Trophoblast cell (in vitro differentiated cells and primary cell): ENCODE measurements at regions not wholly inside any gene's neighbourhood (a gene's known extent, or its start where the extent isn't known, plus 50 kb on each side); places are given as distances from the start of the nearest gene placed in this dataset.
A peak's percentile ranks its signal among the peaks of the same experiment; 100 is the strongest.

ENCODE experiments used
- DNase-seq, 2 donors: peaks; one replicate each; pipeline ENCODE4 v3.0.0-alpha.2; 2016
- H2AFZ ChIP-seq: 2 replicates; pipeline ENCODE4 v1.6.1; 2013; ENCODE audit warnings: low read length, moderate library complexity, mild to moderate bottlenecking; ENCODE audit not compliant: insufficient read depth, poor library complexity
- H2AK5ac ChIP-seq: 2 replicates; pipeline ENCODE4 v1.6.1; 2013; ENCODE audit warnings: mild to moderate bottlenecking, low read length
- H2BK120ac ChIP-seq: 2 replicates; pipeline ENCODE4 v1.6.1; 2013; ENCODE audit warnings: low read length, mild to moderate bottlenecking, moderate library complexity; ENCODE audit not compliant: insufficient read depth, poor library complexity
- H2BK12ac ChIP-seq: 2 replicates; pipeline ENCODE4 v1.6.1; 2013; ENCODE audit warnings: mild to moderate bottlenecking, low read length, moderate library complexity
- H2BK5ac ChIP-seq: 2 replicates; pipeline ENCODE4 v1.6.1; 2013; ENCODE audit warnings: low read length, low read depth, moderate library complexity, mild to moderate bottlenecking; ENCODE audit not compliant: poor library complexity
- H3K14ac ChIP-seq: 2 replicates; pipeline ENCODE4 v1.6.1; 2013; ENCODE audit warnings: mild to moderate bottlenecking, low read length
- H3K18ac ChIP-seq: 2 replicates; pipeline ENCODE4 v1.6.1; 2013; ENCODE audit warnings: mild to moderate bottlenecking, low read length
- H3K23ac ChIP-seq: 2 replicates; pipeline ENCODE4 v1.6.1; 2013; ENCODE audit warnings: low read length
- H3K27ac ChIP-seq: 2 replicates; pipeline ENCODE4 v1.5.1; 2013; ENCODE audit warnings: low read depth, mild to moderate bottlenecking, inconsistent platforms, low read length, moderate library complexity
- H3K27me3 ChIP-seq: 2 replicates; pipeline ENCODE4 v1.6.1; 2013; ENCODE audit warnings: inconsistent platforms, mild to moderate bottlenecking, low read length, moderate library complexity; ENCODE audit not compliant: insufficient read depth
- H3K36me3 ChIP-seq, 2 experiments: 1 replicate in 1 of 2; 2 replicates in 1 of 2; pipeline ENCODE4 v1.6.1; 2013; ENCODE audit warnings: low read length in 2 of 2, mild to moderate bottlenecking in 2 of 2, moderate library complexity in 1 of 2; ENCODE audit not compliant: insufficient read depth in 2 of 2, control insufficient read depth in 1 of 2
- H3K4ac ChIP-seq: 2 replicates; pipeline ENCODE4 v1.6.1; 2013; ENCODE audit warnings: low read depth, mild to moderate bottlenecking, low read length, moderate library complexity
- H3K4me1 ChIP-seq, 2 experiments: 1 replicate in 1 of 2; 2 replicates in 1 of 2; pipeline ENCODE4 v1.6.1; 2013; ENCODE audit warnings: low read length in 2 of 2, mild to moderate bottlenecking in 2 of 2, moderate library complexity in 1 of 2; ENCODE audit not compliant: insufficient read depth in 2 of 2, control insufficient read depth in 1 of 2
- H3K4me2 ChIP-seq: 2 replicates; pipeline ENCODE4 v1.6.1; 2013; ENCODE audit warnings: inconsistent platforms, mild to moderate bottlenecking, low read length, moderate library complexity
- H3K4me3 ChIP-seq: 2 replicates; pipeline ENCODE4 v1.5.1; 2013; ENCODE audit warnings: mild to moderate bottlenecking, low read depth, low read length, inconsistent platforms
- H3K79me1 ChIP-seq: one replicate; pipeline ENCODE4 v1.6.1; 2013; ENCODE audit warnings: low read length
- H3K79me2 ChIP-seq: 2 replicates; pipeline ENCODE4 v1.6.1; 2013; ENCODE audit warnings: low read length, mild to moderate bottlenecking; ENCODE audit not compliant: control insufficient read depth, insufficient read depth, poor library complexity
- H3K9ac ChIP-seq: 2 replicates; pipeline ENCODE4 v1.6.1; 2013; ENCODE audit warnings: mild to moderate bottlenecking, low read length
- H3K9me3 ChIP-seq: 2 replicates; pipeline ENCODE4 v1.6.1; 2013; ENCODE audit warnings: low read depth, mild to moderate bottlenecking, control low read depth, inconsistent platforms, low read length; ENCODE audit not compliant: insufficient read depth
- H4K12ac ChIP-seq: 2 replicates; pipeline ENCODE4 v1.6.1; 2013; ENCODE audit warnings: low read depth, mild to moderate bottlenecking, low read length, moderate library complexity
- H4K8ac ChIP-seq: 2 replicates; pipeline ENCODE4 v1.6.1; 2013; ENCODE audit warnings: low read depth, mild to moderate bottlenecking, low read length, moderate library complexity
- H4K91ac ChIP-seq: one replicate; pipeline ENCODE4 v1.6.1; 2013; ENCODE audit warnings: low read depth, mild to moderate bottlenecking, low read length, moderate library complexity
- WGBS: extraction: QIAGEN DNeasy Blood & Tissue Kit; methylation state at CpG from one replicate; pipeline ENCODE4 v1.1.7; 2013; ENCODE audit warnings: missing lambda C conversion rate; ENCODE audit not compliant: insufficient read length, insufficient coverage; ENCODE audit errors: extremely low coverage; 5-methylcytosine and 5-hydroxymethylcytosine counted together

- no peak overlapping the region for H2BK120ac ChIP-seq
These were observed 141.3 kb upstream of the ANK3 start for GRCh38 chr10:60531006-60531405.

GRCh38 chr10:60527676-60528075 lies 138.0 kb upstream of the ANK3 start:
- H4K12ac ChIP-seq = no peak overlapping the region
- no peak overlapping the region for H3K4me3 ChIP-seq

More at GRCh38 chr10:60531006-60531405, 141.3 kb upstream of the ANK3 start:
- no peak overlapping the region for H4K12ac ChIP-seq
- no peak for DNase-seq
- no peak overlapping the region for H3K4me3 ChIP-seq
- H3K9me3 ChIP-seq = no peaks in the 10 kb centered on the region
- no peaks in the 10 kb centered on the region for H3K36me3 ChIP-seq
- WGBS = no CpG with 5 or more reads among the region's 2 CpGs
- H3K4ac ChIP-seq = no peak overlapping the region
- H3K79me2 ChIP-seq = no peaks in the 10 kb centered on the region
- H3K27ac ChIP-seq = no peak overlapping the region
- H3K23ac ChIP-seq = no peak overlapping the region
- H3K27me3 ChIP-seq = no peaks in the 10 kb centered on the region
- H4K91ac ChIP-seq = no peak overlapping the region
- no peaks in the 10 kb centered on the region for H3K79me1 ChIP-seq
- no peak overlapping the region for H2AFZ ChIP-seq
- H4K8ac ChIP-seq = no peak overlapping the region
- H3K9ac ChIP-seq = no peak overlapping the region
- H3K4me2 ChIP-seq = no peak overlapping the region
- no peak overlapping the region for H3K18ac ChIP-seq
- H3K4me1 ChIP-seq = no peaks in the 10 kb centered on the region
- H3K14ac ChIP-seq = no peak overlapping the region
- H2AK5ac ChIP-seq = no peak overlapping the region
- no peak overlapping the region for H2BK5ac ChIP-seq
- no peak overlapping the region for H2BK12ac ChIP-seq

GRCh38 chr10:60525716-60526585 lies 136.3 kb upstream of the ANK3 start:
- DNase-seq = peak in 1 of 2 donors; percentile 4
- Histone ChIP-seq H4K91ac (no peak overlapping the region), H3K4ac (no peak overlapping the region), H3K27ac (no peak overlapping the region), H4K8ac (no peak overlapping the region), H2BK12ac (no peak overlapping the region), H3K18ac (no peak overlapping the region), H3K9ac (no peak overlapping the region), H2AK5ac (no peak overlapping the region), H3K4me1 (peaks cover 0 to 2% of the 10 kb centered on the region in 2 experiments), H3K9me3 (no peaks in the 10 kb centered on the region), H3K14ac (no peak overlapping the region), H4K12ac (no peak overlapping the region), H3K79me1 (no peaks in the 10 kb centered on the region), H3K4me2 (no peak overlapping the region), H2AFZ (no peak overlapping the region), H2BK120ac (no peak overlapping the region), H3K23ac (no peak overlapping the region), H3K27me3 (no peaks in the 10 kb centered on the region), H3K79me2 (no peaks in the 10 kb centered on the region), H2BK5ac (no peak overlapping the region), H3K4me3 (no peak overlapping the region), H3K36me3 (no peaks in the 10 kb centered on the region)
- WGBS = no CpG with 5 or more reads among the region's 9 CpGs

More at GRCh38 chr10:60527676-60528075, 138.0 kb upstream of the ANK3 start:
- no peak overlapping the region for H3K18ac ChIP-seq
- H2AK5ac ChIP-seq = no peak overlapping the region
- WGBS = no CpG with 5 or more reads among the region's 2 CpGs
- H4K91ac ChIP-seq = no peak overlapping the region
- H3K9me3 ChIP-seq = no peaks in the 10 kb centered on the region
- H3K36me3 ChIP-seq = no peaks in the 10 kb centered on the region
- H3K4me2 ChIP-seq = no peak overlapping the region
- no peak overlapping the region for H2BK12ac ChIP-seq
- H3K4ac ChIP-seq = no peak overlapping the region
- no peak overlapping the region for H3K14ac ChIP-seq
- no peak overlapping the region for H2BK5ac ChIP-seq
- no peak overlapping the region for H3K27ac ChIP-seq
- no peak overlapping the region for H3K23ac ChIP-seq
- H3K27me3 ChIP-seq = no peaks in the 10 kb centered on the region
- H3K4me1 ChIP-seq = no peaks in the 10 kb centered on the region
- no peak overlapping the region for H3K9ac ChIP-seq
- no peak for DNase-seq
- H2BK120ac ChIP-seq = no peak overlapping the region
- no peak overlapping the region for H2AFZ ChIP-seq
- no peaks in the 10 kb centered on the region for H3K79me1 ChIP-seq
- no peak overlapping the region for H4K8ac ChIP-seq
- no peaks in the 10 kb centered on the region for H3K79me2 ChIP-seq

- no peak overlapping the region for H3K4me2 ChIP-seq
- H3K23ac ChIP-seq = no peak overlapping the region
- no peak overlapping the region for H2BK5ac ChIP-seq
- H3K79me2 ChIP-seq = no peaks in the 10 kb centered on the region
- no peaks in the 10 kb centered on the region for H3K79me1 ChIP-seq
- no peak overlapping the region for H4K12ac ChIP-seq
- no peak for DNase-seq
- peaks cover 0 to 2% of the 10 kb centered on the region in 2 experiments for H3K4me1 ChIP-seq
- H3K9me3 ChIP-seq = no peaks in the 10 kb centered on the region
- no peak overlapping the region for H4K91ac ChIP-seq
- no peak overlapping the region for H3K14ac ChIP-seq
- H3K18ac ChIP-seq = no peak overlapping the region
- no peak overlapping the region for H2BK12ac ChIP-seq
- no peaks in the 10 kb centered on the region for H3K27me3 ChIP-seq
- H3K4ac ChIP-seq = no peak overlapping the region
- no peak overlapping the region for H2AK5ac ChIP-seq
- H2AFZ ChIP-seq = no peak overlapping the region
- H3K36me3 ChIP-seq = no peaks in the 10 kb centered on the region
- no peak overlapping the region for H2BK120ac ChIP-seq
- H3K4me3 ChIP-seq = no peak overlapping the region
- WGBS = no CpG with 5 or more reads among the region's 4 CpGs
- no peak overlapping the region for H3K27ac ChIP-seq
- no peak overlapping the region for H3K9ac ChIP-seq
- no peak overlapping the region for H4K8ac ChIP-seq
These were observed 134.9 kb upstream of the ANK3 start for GRCh38 chr10:60524541-60524940.
